ENCODE measurements at regions not wholly inside any gene's neighbourhood (a gene's known extent, or its start where the extent isn't known, plus 50 kb on each side); places are given as distances from the start of the nearest gene placed in this dataset.

DNA sequence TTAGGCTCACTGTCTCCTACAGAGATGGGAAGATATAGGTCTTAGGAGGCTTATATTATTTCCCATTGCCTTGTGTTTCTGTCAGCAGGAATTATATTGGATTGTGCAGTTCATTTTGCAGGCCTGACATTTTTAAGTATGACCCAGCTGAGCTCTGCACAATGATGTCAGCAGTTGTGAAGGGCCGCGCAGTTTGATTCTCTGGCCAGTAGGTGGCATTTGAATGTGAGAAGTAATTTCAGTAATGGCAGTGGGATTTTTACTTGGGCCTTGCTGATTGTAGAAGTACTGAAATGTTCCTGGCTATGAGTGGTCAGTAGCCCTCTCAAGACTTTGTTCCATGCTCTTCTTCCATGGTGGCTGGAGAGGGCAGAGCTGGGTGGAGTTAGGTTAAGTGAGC is 247.2 kb upstream of the MTMR8 start:
- Histone ChIP-seq H3F3A (ENCODE audit: low read depth) (no peaks in the 10 kb centered on the region), H3K9me2 (replicated peaks; ENCODE audit: low read depth, low read length) (no peaks in the 10 kb centered on the region), H4K20me1 (ENCODE audit: insufficient read depth, low read length, poor library complexity, severe bottlenecking) (no peaks in the 10 kb centered on the region), H3K4me3 (ENCODE audit: low read length, poor library complexity, severe bottlenecking) (no peak overlapping the region), H3K4me2 (ENCODE audit: low read depth, low read length, poor library complexity, severe bottlenecking) (no peak overlapping the region), H3K79me2 (ENCODE audit: insufficient read depth, low read length) (no peaks in the 10 kb centered on the region), H3K27me3 (ENCODE audit: insufficient read depth, low read length, poor library complexity, severe bottlenecking) (no peaks in the 10 kb centered on the region), H3K9me3 (ENCODE audit: insufficient read depth, low read depth, low read length) (no peaks in the 10 kb centered on the region), H2AFZ (ENCODE audit: low read length) (no peak overlapping the region), H3K4me1 (ENCODE audit: insufficient read depth, low read length, poor library complexity, severe bottlenecking) (no peaks in the 10 kb centered on the region), H3K36me3 (ENCODE audit: insufficient read depth, low read length) (no peaks in the 10 kb centered on the region), H3K9ac (ENCODE audit: low read depth, low read length, poor library complexity, severe bottlenecking) (no peak overlapping the region)
- TF ChIP-seq, protein P1, sequence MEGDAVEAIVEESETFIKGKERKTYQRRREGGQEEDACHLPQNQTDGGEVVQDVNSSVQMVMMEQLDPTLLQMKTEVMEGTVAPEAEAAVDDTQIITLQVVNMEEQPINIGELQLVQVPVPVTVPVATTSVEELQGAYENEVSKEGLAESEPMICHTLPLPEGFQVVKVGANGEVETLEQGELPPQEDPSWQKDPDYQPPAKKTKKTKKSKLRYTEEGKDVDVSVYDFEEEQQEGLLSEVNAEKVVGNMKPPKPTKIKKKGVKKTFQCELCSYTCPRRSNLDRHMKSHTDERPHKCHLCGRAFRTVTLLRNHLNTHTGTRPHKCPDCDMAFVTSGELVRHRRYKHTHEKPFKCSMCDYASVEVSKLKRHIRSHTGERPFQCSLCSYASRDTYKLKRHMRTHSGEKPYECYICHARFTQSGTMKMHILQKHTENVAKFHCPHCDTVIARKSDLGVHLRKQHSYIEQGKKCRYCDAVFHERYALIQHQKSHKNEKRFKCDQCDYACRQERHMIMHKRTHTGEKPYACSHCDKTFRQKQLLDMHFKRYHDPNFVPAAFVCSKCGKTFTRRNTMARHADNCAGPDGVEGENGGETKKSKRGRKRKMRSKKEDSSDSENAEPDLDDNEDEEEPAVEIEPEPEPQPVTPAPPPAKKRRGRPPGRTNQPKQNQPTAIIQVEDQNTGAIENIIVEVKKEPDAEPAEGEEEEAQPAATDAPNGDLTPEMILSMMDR (conservative IDR thresholded peaks at IDR 0.05; ENCODE audit: low read length), result peak; percentile 54
- TF ChIP-seq EZH2phosphoT487 (IDR thresholded peaks at IDR 0.05; ENCODE audit: borderline replicate concordance), result no peak

Data from Loucy (cell line).